NT2/D1 (cell line): ENCODE measurements at regions not wholly inside any gene's neighbourhood (a gene's known extent, or its start where the extent isn't known, plus 50 kb on each side); places are given as distances from the start of the nearest gene placed in this dataset.

Experiments used
- DNase-seq: peaks from one replicate; pipeline ENCODE4 v3.0.0-alpha.2; 2011; ENCODE audit warnings: low read depth, low spot score
- H3K27me3 ChIP-seq: 2 replicates; pipeline ENCODE4 v1.6.0; 2011; ENCODE audit warnings: mild to moderate bottlenecking; ENCODE audit not compliant: insufficient read length, insufficient read depth
- H3K36me3 ChIP-seq: 2 replicates; pipeline ENCODE4 v1.6.1; 2011; ENCODE audit warnings: mild to moderate bottlenecking, low read length, mixed read lengths; ENCODE audit not compliant: insufficient read depth, insufficient read length
- H3K4me1 ChIP-seq: 2 replicates; pipeline ENCODE4 v1.5.1; 2011; ENCODE audit not compliant: insufficient read depth, insufficient read length
- H3K4me3 ChIP-seq: 2 replicates; pipeline ENCODE4 v1.5.1; 2011; ENCODE audit warnings: low read depth; ENCODE audit not compliant: insufficient read length
- H3K9ac ChIP-seq: 2 replicates; pipeline ENCODE4 v1.6.0; 2011; ENCODE audit warnings: low read depth; ENCODE audit not compliant: insufficient read length
- H3K9me3 ChIP-seq: 2 replicates; pipeline ENCODE4 v1.5.1; 2011; ENCODE audit warnings: mild to moderate bottlenecking, low read length; ENCODE audit not compliant: insufficient read depth
- SUZ12 ChIP-seq: IDR thresholded peaks from 2 replicates; pipeline ENCODE4 v1.6.1; 2011; ENCODE audit not compliant: insufficient read length, insufficient read depth; ENCODE audit errors: extremely low read depth
- YY1 ChIP-seq: IDR thresholded peaks from 2 replicates; pipeline ENCODE4 v1.6.1; 2011; ENCODE audit not compliant: insufficient read length, insufficient read depth
- ZNF274 ChIP-seq: IDR thresholded peaks from 2 replicates; pipeline ENCODE4 v1.6.1; 2011; ENCODE audit warnings: mild to moderate bottlenecking, low read depth, low read length

- DNase-seq = no peak
- TF ChIP-seq ZNF274 (no peak), YY1 (no peak), SUZ12 (no peak)
Observed at GRCh38 chr7:138346975-138347374, 113.1 kb upstream of the TRIM24 start.

GRCh38 chr7:138349841-138350700 lies 110.0 kb upstream of the TRIM24 start:
- no peak for TF ChIP-seq SUZ12
- TF ChIP-seq YY1 = no peak
- TF ChIP-seq ZNF274 = no peak
- H3K27me3 ChIP-seq = no peaks in the 10 kb centered on the region
- H3K9ac ChIP-seq = no peak overlapping the region
- peaks cover 29% of the 10 kb centered on the region for H3K9me3 ChIP-seq
- no peaks in the 10 kb centered on the region for H3K36me3 ChIP-seq
- H3K4me3 ChIP-seq = no peak overlapping the region
- H3K4me1 ChIP-seq = no peaks in the 10 kb centered on the region
- DNase-seq = no peak

More at GRCh38 chr7:138346975-138347374, 113.1 kb upstream of the TRIM24 start:
- H3K9ac ChIP-seq = no peak overlapping the region
- H3K4me3 ChIP-seq = no peak overlapping the region
- no peaks in the 10 kb centered on the region for H3K36me3 ChIP-seq
- H3K9me3 ChIP-seq = peaks cover 39% of the 10 kb centered on the region
- H3K27me3 ChIP-seq = no peaks in the 10 kb centered on the region
- no peaks in the 10 kb centered on the region for H3K4me1 ChIP-seq

GRCh38 chr7:138350701-138351357 lies 109.2 kb upstream of the TRIM24 start:
- H3K4me3 ChIP-seq = no peak overlapping the region
- no peak overlapping the region for H3K9ac ChIP-seq
- peaks cover 22% of the 10 kb centered on the region; the same call in 1 of the 2 replicates for H3K9me3 ChIP-seq
- no peaks in the 10 kb centered on the region for H3K4me1 ChIP-seq
- TF ChIP-seq ZNF274 (no peak), YY1 (no peak), SUZ12 (no peak)
- H3K27me3 ChIP-seq = no peaks in the 10 kb centered on the region
- H3K36me3 ChIP-seq = no peaks in the 10 kb centered on the region
- no peak for DNase-seq

DNA sequence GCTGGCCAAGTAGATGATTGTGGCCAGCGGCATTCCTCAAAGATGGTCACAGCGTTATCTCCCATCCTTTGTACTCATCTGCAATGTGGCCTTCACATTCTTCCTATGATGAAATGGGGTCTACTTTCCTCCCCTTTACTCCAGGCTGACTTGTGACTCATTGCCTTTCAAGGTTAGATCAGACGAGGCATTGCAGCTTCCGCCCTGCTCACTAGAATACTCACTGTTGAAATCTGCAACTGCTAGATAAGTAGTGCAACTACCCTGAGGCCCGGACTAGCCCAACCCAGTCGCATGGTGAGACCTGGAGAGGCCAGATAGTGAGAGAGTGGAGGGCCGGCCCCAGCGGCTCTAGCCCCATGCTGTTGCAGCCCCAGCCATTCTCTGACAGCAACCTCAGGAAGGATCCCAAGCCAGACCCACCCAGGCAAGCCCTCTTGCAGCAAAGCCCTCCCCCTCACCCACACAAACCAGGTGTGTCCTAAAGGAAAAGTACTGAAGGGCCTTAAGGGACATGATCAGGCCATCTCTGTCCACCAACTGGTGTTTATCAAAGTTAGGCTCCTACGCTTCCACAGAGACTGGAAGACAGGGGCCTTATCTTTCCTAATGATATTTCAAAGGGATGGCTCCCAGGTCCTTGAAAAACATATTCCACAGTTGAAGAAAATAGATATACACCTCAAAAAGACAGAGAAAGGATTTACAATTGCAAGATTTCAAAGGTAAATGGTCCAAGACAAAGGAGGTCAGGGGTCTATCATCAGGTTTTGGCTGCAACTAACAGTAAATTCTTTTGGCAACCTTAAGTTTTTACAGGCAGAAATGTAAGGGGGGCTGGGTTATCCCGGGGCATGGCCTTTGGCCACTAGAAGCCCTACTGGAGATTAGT lies 107.2 kb upstream of the TRIM24 start:
- Histone ChIP-seq H3K27me3 (no peaks in the 10 kb centered on the region), H3K9ac (no peak overlapping the region), H3K9me3 (peaks cover 14% of the 10 kb centered on the region; the same call in 1 of the 2 replicates), H3K4me3 (no peak overlapping the region), H3K4me1 (no peaks in the 10 kb centered on the region), H3K36me3 (no peaks in the 10 kb centered on the region)
- no peak for TF ChIP-seq SUZ12
- no peak for TF ChIP-seq ZNF274
- TF ChIP-seq YY1 = no peak
- no peak for DNase-seq

- H3K9ac ChIP-seq = no peak overlapping the region
Observed at GRCh38 chr7:138354066-138354465, 106.0 kb upstream of the TRIM24 start.

DNA sequence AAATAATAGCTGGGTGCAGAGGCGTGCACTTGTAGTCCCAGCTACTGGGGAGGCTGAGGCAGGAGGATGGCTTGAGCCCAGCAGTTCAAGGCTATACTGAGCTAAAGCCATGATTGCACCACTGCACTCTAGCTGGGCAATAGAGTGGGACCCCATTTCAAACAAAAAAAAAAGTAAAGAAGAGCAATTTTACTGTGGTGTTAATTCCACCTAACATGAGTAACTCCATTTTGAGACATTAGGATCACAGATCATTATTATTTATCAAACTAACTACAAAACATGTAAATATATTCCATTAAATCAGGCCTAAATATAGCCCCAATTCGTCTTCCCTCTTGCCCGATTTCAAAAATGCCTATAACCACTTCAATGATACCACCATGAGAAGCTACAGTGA lies 104.8 kb upstream of the TRIM24 start:
- Histone ChIP-seq H3K4me1 (no peaks in the 10 kb centered on the region), H3K4me3 (no peak overlapping the region), H3K27me3 (no peaks in the 10 kb centered on the region), H3K36me3 (no peaks in the 10 kb centered on the region), H3K9ac (no peak overlapping the region), H3K9me3 (peaks cover 9% of the 10 kb centered on the region; the same call in 1 of the 2 replicates)
- TF ChIP-seq YY1 = no peak
- no peak for TF ChIP-seq SUZ12
- no peak for TF ChIP-seq ZNF274
- DNase-seq = no peak

More at GRCh38 chr7:138354066-138354465, 106.0 kb upstream of the TRIM24 start:
- Histone ChIP-seq H3K36me3 (no peaks in the 10 kb centered on the region), H3K4me3 (no peak overlapping the region), H3K9me3 (peaks cover 14% of the 10 kb centered on the region; the same call in 1 of the 2 replicates), H3K4me1 (no peaks in the 10 kb centered on the region), H3K27me3 (no peaks in the 10 kb centered on the region)
- no peak for DNase-seq
- TF ChIP-seq ZNF274 (no peak), SUZ12 (no peak), YY1 (no peak)

DNA sequence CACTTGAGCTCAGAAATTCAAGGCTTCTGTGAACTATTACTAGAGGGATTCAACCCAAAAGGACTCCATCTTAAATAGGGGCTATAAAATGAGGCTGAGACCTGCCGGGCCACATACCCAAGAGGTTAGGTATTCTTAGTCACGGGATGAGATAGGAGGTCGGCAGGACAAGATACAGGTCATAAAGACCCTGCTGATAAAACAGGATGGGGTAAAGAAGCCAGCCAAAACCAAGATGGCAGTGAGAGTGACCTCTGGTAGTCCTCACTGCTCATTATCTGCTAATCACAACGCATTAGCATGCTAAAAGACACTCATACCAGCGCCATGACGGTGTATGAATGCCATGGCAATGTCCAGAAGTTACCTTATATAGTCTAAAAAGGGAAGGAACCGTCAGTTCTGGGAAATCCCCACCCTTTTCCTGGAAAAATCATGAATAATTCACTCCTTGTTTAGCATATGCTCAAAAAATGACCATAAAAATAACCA lies 101.2 kb upstream of the TRIM24 start:
- DNase-seq = no peak

More for the DNA sequence above, 101.2 kb upstream of the TRIM24 start:
- no peaks in the 10 kb centered on the region for H3K9me3 ChIP-seq
- no peaks in the 10 kb centered on the region for H3K36me3 ChIP-seq
- H3K27me3 ChIP-seq = no peaks in the 10 kb centered on the region
- no peaks in the 10 kb centered on the region for H3K4me1 ChIP-seq
- H3K9ac ChIP-seq = no peak overlapping the region
- TF ChIP-seq SUZ12 = no peak
- TF ChIP-seq ZNF274 = no peak
- TF ChIP-seq YY1 = no peak
- no peak overlapping the region for H3K4me3 ChIP-seq
